ENCODE measurements at regions not wholly inside any gene's neighbourhood (a gene's known extent, or its start where the extent isn't known, plus 50 kb on each side); places are given as distances from the start of the nearest gene placed in this dataset.

DNA sequence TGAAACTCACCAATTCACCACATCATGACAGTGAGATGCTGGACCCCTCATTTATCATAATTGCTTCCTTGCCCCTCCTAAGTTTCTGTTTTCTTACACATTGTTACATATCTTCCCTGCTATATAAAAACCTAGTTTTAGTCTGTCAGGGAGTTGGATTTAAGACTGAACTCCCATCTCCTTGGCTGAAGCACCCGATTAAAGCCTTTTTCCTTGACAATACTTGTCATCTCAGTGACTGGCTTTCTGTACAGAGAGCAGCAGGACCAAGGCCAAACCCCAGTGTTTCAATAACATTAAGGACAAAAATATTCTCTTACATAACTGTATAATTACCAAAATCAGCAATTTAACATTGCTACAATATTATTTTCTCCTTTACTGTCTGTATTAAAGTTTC is 928.4 kb downstream of the TMTC2 start:
- H3K4me1 Mint-ChIP-seq: no peaks in the 10 kb centered on the region
- H3K36me3 Mint-ChIP-seq: no peaks in the 10 kb centered on the region
- H3K4me2 ChIP-seq: no peak overlapping the region
- no peak overlapping the region for H3K27ac Mint-ChIP-seq
- no peak overlapping the region for H2AFZ ChIP-seq (replicated peaks)
- no peaks in the 10 kb centered on the region for H3K27me3 Mint-ChIP-seq (ENCODE audit: insufficient read depth, low read depth)
- no peak for TF ChIP-seq EZH2 (IDR thresholded peaks at IDR 0.05)
- TF ChIP-seq EZH2phosphoT487 (IDR thresholded peaks at IDR 0.05): no peak
- TF ChIP-seq, protein P1, sequence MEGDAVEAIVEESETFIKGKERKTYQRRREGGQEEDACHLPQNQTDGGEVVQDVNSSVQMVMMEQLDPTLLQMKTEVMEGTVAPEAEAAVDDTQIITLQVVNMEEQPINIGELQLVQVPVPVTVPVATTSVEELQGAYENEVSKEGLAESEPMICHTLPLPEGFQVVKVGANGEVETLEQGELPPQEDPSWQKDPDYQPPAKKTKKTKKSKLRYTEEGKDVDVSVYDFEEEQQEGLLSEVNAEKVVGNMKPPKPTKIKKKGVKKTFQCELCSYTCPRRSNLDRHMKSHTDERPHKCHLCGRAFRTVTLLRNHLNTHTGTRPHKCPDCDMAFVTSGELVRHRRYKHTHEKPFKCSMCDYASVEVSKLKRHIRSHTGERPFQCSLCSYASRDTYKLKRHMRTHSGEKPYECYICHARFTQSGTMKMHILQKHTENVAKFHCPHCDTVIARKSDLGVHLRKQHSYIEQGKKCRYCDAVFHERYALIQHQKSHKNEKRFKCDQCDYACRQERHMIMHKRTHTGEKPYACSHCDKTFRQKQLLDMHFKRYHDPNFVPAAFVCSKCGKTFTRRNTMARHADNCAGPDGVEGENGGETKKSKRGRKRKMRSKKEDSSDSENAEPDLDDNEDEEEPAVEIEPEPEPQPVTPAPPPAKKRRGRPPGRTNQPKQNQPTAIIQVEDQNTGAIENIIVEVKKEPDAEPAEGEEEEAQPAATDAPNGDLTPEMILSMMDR (IDR thresholded peaks at IDR 0.05): no peak
- no peak overlapping the region for H3K4me3 ChIP-seq
- no peaks in the 10 kb centered on the region for H3K36me3 ChIP-seq
- no peak overlapping the region for H3K9ac ChIP-seq
- peaks cover 5% of the 10 kb centered on the region for H3K9me3 Mint-ChIP-seq
- no peak overlapping the region for H3K27ac ChIP-seq
- DNase-seq (ENCODE audit: low spot score): no peak
- no peaks in the 10 kb centered on the region for H3F3A ChIP-seq (ENCODE audit: low read depth)
- H3K79me2 ChIP-seq (ENCODE audit: low read depth): no peaks in the 10 kb centered on the region
- no peak overlapping the region for H3K4me3 Mint-ChIP-seq
- no peaks in the 10 kb centered on the region for H3K27me3 ChIP-seq
- H3K9me3 ChIP-seq (ENCODE audit: low read depth): no peaks in the 10 kb centered on the region
- H3K4me1 ChIP-seq: no peaks in the 10 kb centered on the region
- no peaks in the 10 kb centered on the region for H4K20me1 ChIP-seq (ENCODE audit: low read depth)

DNA sequence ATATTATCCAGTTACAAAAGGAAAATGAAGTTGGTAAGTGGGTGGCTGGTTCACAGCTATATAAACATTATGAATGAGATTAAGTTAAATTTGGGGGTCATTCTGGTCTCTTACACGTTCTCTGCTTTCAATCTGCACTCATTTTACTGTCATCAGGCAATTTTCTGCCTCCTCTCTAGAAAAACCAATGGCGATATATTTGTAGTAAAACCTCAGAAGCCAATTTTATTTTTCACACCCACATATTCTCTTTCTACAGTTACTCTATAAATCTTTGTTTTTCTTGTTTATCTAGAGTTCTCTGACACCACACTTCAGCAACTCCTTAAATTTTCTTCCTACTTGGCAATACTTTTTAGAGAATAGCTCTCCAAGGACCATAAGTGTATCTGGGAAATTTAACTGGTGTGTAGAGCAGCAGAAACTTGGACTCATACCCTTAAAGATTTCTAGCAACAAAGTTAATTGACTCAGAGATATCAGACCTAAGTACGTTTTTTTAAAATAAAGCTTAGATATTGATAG is 926.9 kb downstream of the TMTC2 start:
- H3K4me1 ChIP-seq: no peaks in the 10 kb centered on the region
- no peak overlapping the region for H3K27ac ChIP-seq
- Mint-ChIP-seq H3K27me3 (ENCODE audit: insufficient read depth, low read depth) (no peaks in the 10 kb centered on the region), H3K27ac (no peak overlapping the region), H3K9me3 (peaks cover 8% of the 10 kb centered on the region), H3K4me3 (no peak overlapping the region), H3K36me3 (no peaks in the 10 kb centered on the region), H3K4me1 (no peaks in the 10 kb centered on the region)
- no peak overlapping the region for H3K9ac ChIP-seq
- no peaks in the 10 kb centered on the region for H4K20me1 ChIP-seq (ENCODE audit: low read depth)
- H2AFZ ChIP-seq (replicated peaks): no peak overlapping the region
- H3K4me3 ChIP-seq: no peak overlapping the region
- DNase-seq (ENCODE audit: low spot score): no peak
- TF ChIP-seq, protein P1 (IDR thresholded peaks at IDR 0.05): no peak
- TF ChIP-seq EZH2phosphoT487 (IDR thresholded peaks at IDR 0.05) (no peak), EZH2 (IDR thresholded peaks at IDR 0.05) (no peak)
- no peak overlapping the region for H3K4me2 ChIP-seq
- H3K27me3 ChIP-seq: no peaks in the 10 kb centered on the region
- no peaks in the 10 kb centered on the region for H3F3A ChIP-seq (ENCODE audit: low read depth)
- H3K36me3 ChIP-seq: no peaks in the 10 kb centered on the region
- no peaks in the 10 kb centered on the region for H3K9me3 ChIP-seq (ENCODE audit: low read depth)
- no peaks in the 10 kb centered on the region for H3K79me2 ChIP-seq (ENCODE audit: low read depth)

DNA sequence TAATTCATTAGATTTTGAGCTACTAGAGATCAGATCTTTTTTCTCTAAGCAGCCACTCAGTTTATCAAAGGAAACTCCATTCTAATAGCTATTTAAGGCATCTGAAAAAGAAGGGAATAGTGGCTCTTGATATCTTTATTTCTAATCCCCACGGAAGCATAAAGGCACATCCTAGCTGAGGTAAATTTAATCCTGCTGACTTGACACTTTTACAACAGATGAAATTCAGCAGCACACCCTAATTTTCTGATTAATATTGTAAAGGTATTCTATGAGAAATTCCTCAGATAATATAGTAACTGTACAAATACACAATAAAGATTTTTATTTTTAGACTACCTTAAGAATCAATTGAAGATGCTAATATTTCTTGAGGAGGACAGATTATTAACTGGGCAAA is 916.4 kb downstream of the TMTC2 start:
- H3K4me2 ChIP-seq: no peak overlapping the region
- DNase-seq (ENCODE audit: low spot score): no peak
- no peaks in the 10 kb centered on the region for H3K27me3 Mint-ChIP-seq (ENCODE audit: insufficient read depth, low read depth)
- peaks cover 34% of the 10 kb centered on the region for H3K9me3 Mint-ChIP-seq
- no peaks in the 10 kb centered on the region for H3K79me2 ChIP-seq (ENCODE audit: low read depth)
- H3K9ac ChIP-seq: no peak overlapping the region
- no peak for TF ChIP-seq EZH2phosphoT487 (IDR thresholded peaks at IDR 0.05)
- TF ChIP-seq EZH2 (IDR thresholded peaks at IDR 0.05): no peak
- TF ChIP-seq, protein P1 (IDR thresholded peaks at IDR 0.05): no peak
- H3K4me1 ChIP-seq: no peaks in the 10 kb centered on the region
- no peak overlapping the region for H3K4me3 Mint-ChIP-seq
- no peaks in the 10 kb centered on the region for H3K36me3 Mint-ChIP-seq
- no peaks in the 10 kb centered on the region for H3K4me1 Mint-ChIP-seq
- H3K27ac Mint-ChIP-seq: no peak overlapping the region
- H4K20me1 ChIP-seq (ENCODE audit: low read depth): no peaks in the 10 kb centered on the region
- no peak overlapping the region for H3K4me3 ChIP-seq
- H3K36me3 ChIP-seq: no peaks in the 10 kb centered on the region
- no peak overlapping the region for H3K27ac ChIP-seq
- H3K9me3 ChIP-seq (ENCODE audit: low read depth): peaks cover 8% of the 10 kb centered on the region
- no peak overlapping the region for H2AFZ ChIP-seq (replicated peaks)
- H3F3A ChIP-seq (ENCODE audit: low read depth): no peaks in the 10 kb centered on the region
- no peaks in the 10 kb centered on the region for H3K27me3 ChIP-seq

Data from neural progenitor cell (in vitro differentiated cells).